GM12874 (cell line): ENCODE measurements at regions not wholly inside any gene's neighbourhood (a gene's known extent, or its start where the extent isn't known, plus 50 kb on each side); places are given as distances from the start of the nearest gene placed in this dataset.

Experiments used
- TF ChIP-seq, protein P1 (sequence below): IDR thresholded peaks from 2 replicates; pipeline ENCODE4 v1.5.1; 2011; ENCODE audit warnings: low read depth, mild to moderate bottlenecking, control low read depth, low read length, moderate library complexity; ENCODE audit not compliant: insufficient read depth

DNA sequence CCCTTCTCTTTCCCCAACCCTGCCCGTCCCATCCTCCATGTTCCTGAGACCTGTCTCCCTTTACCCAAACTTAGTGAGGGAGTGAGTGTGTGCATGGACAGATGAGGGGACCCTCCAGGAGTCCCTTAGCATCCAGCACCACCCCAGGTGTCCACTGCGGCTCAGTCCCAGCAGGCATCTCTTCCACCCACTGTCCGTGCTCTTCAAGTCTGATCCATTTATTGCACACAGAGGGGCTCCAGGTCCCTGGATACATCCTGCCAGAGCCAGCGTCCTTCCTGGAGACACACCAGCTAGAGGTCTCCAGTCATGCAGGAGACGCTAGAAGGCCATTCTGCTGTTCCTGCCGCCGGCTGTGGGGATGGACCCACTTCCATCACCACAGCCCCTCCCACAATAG, 239.2 kb downstream of the ADGRD1 start:
- TF ChIP-seq, protein P1, sequence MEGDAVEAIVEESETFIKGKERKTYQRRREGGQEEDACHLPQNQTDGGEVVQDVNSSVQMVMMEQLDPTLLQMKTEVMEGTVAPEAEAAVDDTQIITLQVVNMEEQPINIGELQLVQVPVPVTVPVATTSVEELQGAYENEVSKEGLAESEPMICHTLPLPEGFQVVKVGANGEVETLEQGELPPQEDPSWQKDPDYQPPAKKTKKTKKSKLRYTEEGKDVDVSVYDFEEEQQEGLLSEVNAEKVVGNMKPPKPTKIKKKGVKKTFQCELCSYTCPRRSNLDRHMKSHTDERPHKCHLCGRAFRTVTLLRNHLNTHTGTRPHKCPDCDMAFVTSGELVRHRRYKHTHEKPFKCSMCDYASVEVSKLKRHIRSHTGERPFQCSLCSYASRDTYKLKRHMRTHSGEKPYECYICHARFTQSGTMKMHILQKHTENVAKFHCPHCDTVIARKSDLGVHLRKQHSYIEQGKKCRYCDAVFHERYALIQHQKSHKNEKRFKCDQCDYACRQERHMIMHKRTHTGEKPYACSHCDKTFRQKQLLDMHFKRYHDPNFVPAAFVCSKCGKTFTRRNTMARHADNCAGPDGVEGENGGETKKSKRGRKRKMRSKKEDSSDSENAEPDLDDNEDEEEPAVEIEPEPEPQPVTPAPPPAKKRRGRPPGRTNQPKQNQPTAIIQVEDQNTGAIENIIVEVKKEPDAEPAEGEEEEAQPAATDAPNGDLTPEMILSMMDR = no peak

- TF ChIP-seq, protein P1 = no peak
Measured at GRCh38 chr12:131194166-131194565, 240.5 kb downstream of the ADGRD1 start.

GRCh38 chr12:131195796-131196195, 242.1 kb downstream of the ADGRD1 start:
- TF ChIP-seq, protein P1 = no peak

- TF ChIP-seq, protein P1 = no peak
Measured at GRCh38 chr12:131196220-131196619, 242.5 kb downstream of the ADGRD1 start.

DNA sequence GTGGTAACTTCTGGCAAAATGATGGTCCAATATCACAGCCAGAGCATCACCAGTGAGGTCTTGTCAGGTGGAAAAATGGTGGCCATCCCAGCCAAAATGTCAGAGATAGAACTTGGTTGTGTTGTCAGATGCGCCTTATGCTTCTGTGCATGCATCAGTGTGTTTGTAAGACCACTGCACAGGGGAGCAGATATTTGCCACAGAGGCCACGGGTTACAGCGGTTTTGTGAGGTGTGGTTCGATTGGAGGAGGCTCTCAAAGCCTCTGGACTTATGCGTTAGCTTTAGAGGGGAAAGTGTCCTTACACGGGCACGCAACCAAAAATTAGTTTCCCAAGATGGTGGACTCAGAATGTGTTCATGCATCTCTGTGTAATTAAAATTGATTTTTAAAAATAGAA, 243.8 kb downstream of the ADGRD1 start:
- TF ChIP-seq, protein P1 = no peak

DNA sequence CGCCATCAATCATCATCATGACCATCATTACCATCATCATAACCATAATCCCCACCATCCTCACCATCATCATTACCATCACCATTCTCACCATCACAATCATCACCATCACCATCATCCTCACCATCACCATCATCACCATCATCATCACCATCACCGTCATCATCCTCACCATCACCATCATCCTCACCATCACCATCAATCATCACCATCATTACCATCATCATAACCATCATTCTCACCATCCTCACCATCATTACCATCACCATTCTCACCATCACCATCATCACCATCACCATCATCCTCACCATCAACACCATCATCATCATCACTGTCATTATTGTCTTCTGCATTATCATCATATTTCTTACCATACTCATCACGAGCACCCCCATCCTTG, 245.5 kb downstream of the ADGRD1 start:
- TF ChIP-seq, protein P1 = no peak

GRCh38 chr12:131202592-131203378, 249.1 kb downstream of the ADGRD1 start:
- TF ChIP-seq, protein P1 = no peak
